ENCODE measurements at regions not wholly inside any gene's neighbourhood (a gene's known extent, or its start where the extent isn't known, plus 50 kb on each side); places are given as distances from the start of the nearest gene placed in this dataset.
"Not testable (repeated sequence)": the region's sequence is repeated elsewhere in the genome, so short reads cannot be mapped to it uniquely, and the experiment has no call there.

- H3K4me2 ChIP-seq (ENCODE audit: low read depth, low read length); H3K9ac ChIP-seq (ENCODE audit: insufficient read depth, low read depth, low read length); H3K4me1 ChIP-seq (ENCODE audit: insufficient read depth, low read length); CTCF ChIA-PET (ENCODE audit: low intra/inter-chr PET ratio, low total read pairs); ATAC-seq; H3K4me3 ChIP-seq (replicated peaks in 1 of 3; ENCODE audit: insufficient read depth in 1 of 3, low read depth in 2 of 3, low read length in 3 of 3); BruUV-seq (replicated peaks); H4K20me1 ChIP-seq (ENCODE audit: insufficient read depth, low read length); POLR2A ChIA-PET; intact Hi-C loops (cut with micrococcal nuclease; ENCODE audit: unreplicated experiment); FAIRE-seq; H3K79me2 ChIP-seq (ENCODE audit: insufficient read depth, low read length); H2AFZ ChIP-seq (ENCODE audit: low read length); H3K27me3 ChIP-seq (ENCODE audit: control insufficient read depth in 1 of 2, insufficient read depth in 2 of 2, low read length in 2 of 2); H3K9me3 ChIP-seq (ENCODE audit: low read length); H3K36me3 ChIP-seq (replicated peaks in 1 of 2; ENCODE audit: control insufficient read depth in 1 of 2, insufficient read depth in 2 of 2, low read length in 2 of 2); in situ Hi-C loops (cut with HindIII; ENCODE audit: extremely low pct_ligation_motif_present, low pct_unique_long_range_greater_than_20kb); H3K27ac ChIP-seq (ENCODE audit: extremely low read length, insufficient read depth, low read length); DNase-seq (ENCODE audit: low spot score): not testable (repeated sequence)
- TF ChIP-seq MAFK (conservative IDR thresholded peaks at IDR 0.05 in 1 of 2, IDR thresholded peaks at IDR 0.05 in 1 of 2; ENCODE audit: low read length in 2 of 2) (peak; percentile 31 to 78; a peak in 3 of 4 replicates), MAFF (IDR thresholded peaks at IDR 0.05; ENCODE audit: low read depth, low read length) (peak; percentile 57)
- WGBS (ENCODE audit: low lambda C conversion rate) = 4% methylated on average over 1 of the region's 1 CpG
Observed at GRCh38 chr15:31624115-31624514, 297.5 kb downstream of the KLF13 start.

- H3K4me2 ChIP-seq (ENCODE audit: low read depth, low read length); ATAC-seq; H3K79me2 ChIP-seq (ENCODE audit: insufficient read depth, low read length); H3K4me1 ChIP-seq (ENCODE audit: insufficient read depth, low read length); H3K9me3 ChIP-seq (ENCODE audit: low read length); H3K36me3 ChIP-seq (replicated peaks in 1 of 2; ENCODE audit: control insufficient read depth in 1 of 2, insufficient read depth in 2 of 2, low read length in 2 of 2); BruUV-seq (replicated peaks); DNase-seq (ENCODE audit: low spot score); POLR2A ChIA-PET; CTCF ChIA-PET (ENCODE audit: low intra/inter-chr PET ratio, low total read pairs); intact Hi-C loops (cut with micrococcal nuclease; ENCODE audit: unreplicated experiment); H2AFZ ChIP-seq (ENCODE audit: low read length); in situ Hi-C loops (cut with HindIII; ENCODE audit: extremely low pct_ligation_motif_present, low pct_unique_long_range_greater_than_20kb); FAIRE-seq; H3K27ac ChIP-seq (ENCODE audit: extremely low read length, insufficient read depth, low read length); H3K27me3 ChIP-seq (ENCODE audit: control insufficient read depth in 1 of 2, insufficient read depth in 2 of 2, low read length in 2 of 2); H3K9ac ChIP-seq (ENCODE audit: insufficient read depth, low read depth, low read length); H3K4me3 ChIP-seq (replicated peaks in 1 of 3; ENCODE audit: insufficient read depth in 1 of 3, low read depth in 2 of 3, low read length in 3 of 3); H4K20me1 ChIP-seq (ENCODE audit: insufficient read depth, low read length): not testable (repeated sequence)
- whole genome bisulfite sequencing (ENCODE audit: low lambda C conversion rate) = 2% methylated on average over 6 of the region's 6 CpGs
Observed at GRCh38 chr15:31635715-31636114, 309.1 kb downstream of the KLF13 start.

DNA sequence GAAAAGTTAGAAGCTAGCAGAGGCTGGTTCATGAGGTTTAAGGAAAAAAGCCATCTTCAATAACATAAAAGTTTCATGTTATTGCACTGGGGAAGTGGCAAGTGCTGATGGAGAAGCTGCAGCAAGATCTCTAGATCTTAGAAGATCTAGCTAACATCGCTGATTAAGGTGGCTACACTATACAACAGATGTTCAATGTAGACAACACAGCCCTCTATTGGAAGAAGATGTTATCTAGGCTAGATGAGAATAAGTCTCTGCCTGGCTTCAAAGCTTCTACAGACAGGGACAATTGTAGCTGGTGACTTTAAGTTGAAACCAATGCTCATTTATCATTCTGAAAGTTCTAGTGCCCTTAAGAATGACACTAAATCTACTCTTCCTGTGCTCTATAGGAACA is 310.3 kb downstream of the KLF13 start:
- CTCF ChIA-PET (ENCODE audit: low intra/inter-chr PET ratio, low total read pairs); H3K36me3 ChIP-seq (replicated peaks in 1 of 2; ENCODE audit: control insufficient read depth in 1 of 2, insufficient read depth in 2 of 2, low read length in 2 of 2); DNase-seq (ENCODE audit: low spot score); H3K27me3 ChIP-seq (ENCODE audit: control insufficient read depth in 1 of 2, insufficient read depth in 2 of 2, low read length in 2 of 2); H3K79me2 ChIP-seq (ENCODE audit: insufficient read depth, low read length); H3K4me2 ChIP-seq (ENCODE audit: low read depth, low read length); H3K9ac ChIP-seq (ENCODE audit: insufficient read depth, low read depth, low read length); in situ Hi-C loops (cut with HindIII; ENCODE audit: extremely low pct_ligation_motif_present, low pct_unique_long_range_greater_than_20kb); FAIRE-seq; H2AFZ ChIP-seq (ENCODE audit: low read length); H4K20me1 ChIP-seq (ENCODE audit: insufficient read depth, low read length); POLR2A ChIA-PET; H3K27ac ChIP-seq (ENCODE audit: extremely low read length, insufficient read depth, low read length); H3K4me1 ChIP-seq (ENCODE audit: insufficient read depth, low read length); ATAC-seq; BruUV-seq (replicated peaks); H3K4me3 ChIP-seq (replicated peaks in 1 of 3; ENCODE audit: insufficient read depth in 1 of 3, low read depth in 2 of 3, low read length in 3 of 3); intact Hi-C loops (cut with micrococcal nuclease; ENCODE audit: unreplicated experiment); H3K9me3 ChIP-seq (ENCODE audit: low read length): not testable (repeated sequence)
- WGBS (ENCODE audit: low lambda C conversion rate) = 21% methylated on average over 1 of the region's 1 CpG

DNA sequence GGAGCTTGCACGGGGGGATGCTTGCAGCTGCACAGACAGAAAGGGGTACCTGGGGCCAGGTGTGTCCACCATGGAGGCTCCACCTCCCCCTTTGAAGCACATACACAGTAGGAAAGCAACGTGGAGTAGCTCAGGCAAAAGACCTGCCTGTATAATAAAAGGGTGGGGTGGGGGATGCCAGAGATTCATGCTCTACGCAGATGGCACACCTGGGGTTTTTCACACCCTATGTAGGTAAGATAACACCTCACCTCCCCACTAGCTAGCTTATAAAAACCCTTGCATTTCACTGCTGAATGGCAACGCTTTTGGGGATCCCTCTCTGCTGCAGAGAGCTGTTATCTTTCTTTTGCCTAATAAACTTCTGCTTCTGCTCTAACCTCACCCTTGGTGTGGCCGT is 317.3 kb downstream of the KLF13 start:
- H3K4me2 ChIP-seq (ENCODE audit: low read depth, low read length); POLR2A ChIA-PET; DNase-seq (ENCODE audit: low spot score); ATAC-seq; H4K20me1 ChIP-seq (ENCODE audit: insufficient read depth, low read length); intact Hi-C loops (cut with micrococcal nuclease; ENCODE audit: unreplicated experiment); H3K9ac ChIP-seq (ENCODE audit: insufficient read depth, low read depth, low read length); CTCF ChIA-PET (ENCODE audit: low intra/inter-chr PET ratio, low total read pairs); H2AFZ ChIP-seq (ENCODE audit: low read length); H3K9me3 ChIP-seq (ENCODE audit: low read length); FAIRE-seq; in situ Hi-C loops (cut with HindIII; ENCODE audit: extremely low pct_ligation_motif_present, low pct_unique_long_range_greater_than_20kb); H3K27ac ChIP-seq (ENCODE audit: extremely low read length, insufficient read depth, low read length); H3K4me3 ChIP-seq (replicated peaks in 1 of 3; ENCODE audit: insufficient read depth in 1 of 3, low read depth in 2 of 3, low read length in 3 of 3); H3K27me3 ChIP-seq (ENCODE audit: control insufficient read depth in 1 of 2, insufficient read depth in 2 of 2, low read length in 2 of 2); H3K4me1 ChIP-seq (ENCODE audit: insufficient read depth, low read length); BruUV-seq (replicated peaks); H3K79me2 ChIP-seq (ENCODE audit: insufficient read depth, low read length); H3K36me3 ChIP-seq (replicated peaks in 1 of 2; ENCODE audit: control insufficient read depth in 1 of 2, insufficient read depth in 2 of 2, low read length in 2 of 2): not testable (repeated sequence)
- WGBS (ENCODE audit: low lambda C conversion rate) = 6% methylated on average over 3 of the region's 5 CpGs

All from HepG2 (cell line).